Coronary artery (tissue), 2 donors: ENCODE measurements at regions not wholly inside any gene's neighbourhood (a gene's known extent, or its start where the extent isn't known, plus 50 kb on each side); places are given as distances from the start of the nearest gene placed in this dataset.

Source experiments
- DNase-seq: peaks from one replicate; pipeline ENCODE4 v3.0.0-alpha.2; 2017; ENCODE audit warnings: low spot score
- H3K27ac ChIP-seq, 2 donors: fragments of 200-600 bp; sonication (generic); one replicate each; pipeline ENCODE4 v1.5.1; 2016 to 2019
- H3K4me3 ChIP-seq: fragments of 200-600 bp; sonication (generic); 2 replicates; pipeline ENCODE4 v1.5.1; 2016; ENCODE audit warnings: mild to moderate bottlenecking, moderate library complexity
- CTCF ChIP-seq: fragments of 200-600 bp; sonication (generic); IDR thresholded peaks from one replicate; pipeline ENCODE4 v1.5.1; 2019; ENCODE audit warnings: antibody characterized with exemption

DNA sequence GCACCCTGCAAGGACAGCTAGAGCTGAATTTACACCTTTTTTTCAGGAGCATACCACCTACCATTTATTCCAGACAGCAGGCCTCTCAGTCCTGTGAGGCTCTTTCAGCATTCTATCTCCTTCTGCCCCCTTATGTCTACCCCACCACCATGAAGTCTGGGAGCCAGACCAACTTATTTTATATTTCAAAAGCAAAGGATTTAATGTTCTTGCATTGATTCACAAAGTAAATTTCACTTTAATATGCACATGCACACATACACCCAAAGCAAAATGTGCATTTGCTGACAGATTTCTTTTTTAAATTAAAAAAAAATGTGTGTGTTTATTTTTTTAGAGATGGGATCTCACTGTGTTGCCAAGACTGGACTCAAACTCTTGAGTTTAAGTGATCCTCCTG lies 264.2 kb upstream of the LRRC3B start:
- H3K4me3 ChIP-seq = no peak overlapping the region
- H3K27ac ChIP-seq = no peak overlapping the region
- no peak for TF ChIP-seq CTCF
- no peak for DNase-seq

GRCh38 chr3:26365706-26366105 lies 256.9 kb upstream of the LRRC3B start:
- no peak for DNase-seq

GRCh38 chr3:26368312-26368711 lies 254.3 kb upstream of the LRRC3B start:
- no peak for TF ChIP-seq CTCF
- DNase-seq = no peak
- Histone ChIP-seq H3K27ac (no peak overlapping the region), H3K4me3 (no peak overlapping the region)

More at GRCh38 chr3:26365706-26366105, 256.9 kb upstream of the LRRC3B start:
- Histone ChIP-seq H3K27ac (no peak overlapping the region), H3K4me3 (no peak overlapping the region)
- no peak for TF ChIP-seq CTCF

DNA sequence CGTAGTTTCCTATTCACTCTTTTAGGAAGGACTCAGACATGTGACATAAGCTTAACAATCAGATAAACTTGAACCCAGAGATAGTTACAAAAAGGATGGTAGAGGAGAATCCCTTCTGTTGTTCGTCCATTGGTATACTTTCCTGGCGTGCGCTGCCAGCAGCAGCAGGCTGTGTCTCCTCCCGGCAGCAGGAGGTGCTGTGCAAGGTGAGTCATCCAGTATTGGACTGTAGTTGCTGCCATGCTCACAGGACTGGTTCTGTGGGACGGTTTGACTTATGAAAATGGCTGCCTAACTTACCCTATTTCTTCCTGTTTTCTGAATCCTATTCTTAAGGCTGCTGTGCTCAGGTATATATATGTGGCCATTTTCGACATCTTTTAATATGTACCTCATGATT lies 253.4 kb upstream of the LRRC3B start:
- Histone ChIP-seq H3K27ac (no peak overlapping the region), H3K4me3 (no peak overlapping the region)
- TF ChIP-seq CTCF = no peak
- DNase-seq = no peak

GRCh38 chr3:26375843-26376530 lies 246.6 kb upstream of the LRRC3B start:
- Histone ChIP-seq H3K27ac (no peak overlapping the region), H3K4me3 (no peak overlapping the region)
- TF ChIP-seq CTCF = no peak
- DNase-seq = no peak

- TF ChIP-seq CTCF = no peak
- no peak for DNase-seq
- Histone ChIP-seq H3K27ac (no peak overlapping the region), H3K4me3 (no peak overlapping the region)
Measured at GRCh38 chr3:26381411-26381810, 241.2 kb upstream of the LRRC3B start.

DNA sequence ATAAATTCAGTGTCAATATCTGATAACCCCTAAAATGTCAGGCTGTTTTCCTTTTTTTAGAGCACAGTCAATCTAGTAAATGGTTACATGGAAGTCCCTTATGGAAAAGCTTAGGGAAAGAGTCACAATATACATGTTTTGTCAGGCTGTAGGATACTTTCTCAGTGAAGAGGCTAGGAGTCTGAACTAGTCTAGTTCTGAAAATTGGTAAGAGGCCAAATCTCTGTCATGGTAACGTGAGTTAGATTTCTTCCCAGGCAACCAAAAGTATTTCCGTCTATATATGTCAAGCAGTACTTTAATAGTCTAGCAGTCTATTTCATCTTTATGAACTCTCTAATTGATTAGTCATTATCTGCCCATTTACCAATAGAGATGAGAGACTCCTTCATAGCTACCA lies 215.9 kb upstream of the LRRC3B start:
- DNase-seq = no peak

More for the DNA sequence above, 215.9 kb upstream of the LRRC3B start:
- Histone ChIP-seq H3K4me3 (no peak overlapping the region), H3K27ac (no peak overlapping the region)
- TF ChIP-seq CTCF = no peak
